ENCODE measurements at regions not wholly inside any gene's neighbourhood (a gene's known extent, or its start where the extent isn't known, plus 50 kb on each side); places are given as distances from the start of the nearest gene placed in this dataset.

GRCh38 chr2:6512589-6512988 is 353.1 kb downstream of the CMPK2 start:
- no peak for DNase-seq (ENCODE audit: low read depth in 2 of 2)

DNA sequence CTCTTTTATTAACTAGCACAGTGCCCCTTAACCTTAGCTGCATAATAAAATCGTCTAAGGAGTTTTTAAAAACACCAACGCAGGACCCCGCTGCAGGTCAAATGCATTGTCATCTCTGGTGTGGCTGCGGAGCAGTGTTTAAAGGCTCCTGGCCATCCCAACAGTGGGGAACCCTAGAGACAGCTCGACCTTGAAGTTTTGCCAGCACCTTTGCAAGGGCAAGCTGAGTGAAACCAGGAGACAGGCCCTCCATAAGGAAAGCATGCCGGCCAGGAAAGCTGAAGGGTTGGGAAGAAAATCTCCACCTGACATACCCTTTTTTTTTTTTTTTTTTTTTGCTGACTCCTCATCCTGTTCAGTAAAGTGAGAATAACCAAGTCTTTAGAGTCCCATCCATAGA is 349.0 kb downstream of the CMPK2 start:
- DNase-seq (ENCODE audit: low read depth in 2 of 2) = no peak

DNA sequence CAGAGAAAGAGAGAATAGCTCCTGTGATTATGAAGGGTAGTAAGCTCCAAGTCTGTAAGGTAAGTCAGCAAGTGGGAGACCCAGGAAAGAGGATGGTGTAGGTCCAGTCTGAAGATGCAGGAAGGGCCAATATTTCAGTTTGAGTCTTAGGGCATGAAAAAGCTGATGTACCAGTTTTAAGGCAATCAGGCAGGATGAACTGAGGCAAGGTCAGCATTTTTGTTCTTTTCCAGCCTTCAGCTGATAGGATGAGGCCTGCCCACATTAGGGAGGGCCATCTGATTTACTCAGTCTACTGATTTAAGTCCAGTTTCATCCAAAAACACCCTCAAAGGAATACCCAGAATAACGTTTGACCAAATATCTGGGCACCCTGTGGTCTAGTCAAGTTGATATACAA is 347.3 kb downstream of the CMPK2 start:
- no peak for DNase-seq (ENCODE audit: low read depth in 2 of 2)

DNA sequence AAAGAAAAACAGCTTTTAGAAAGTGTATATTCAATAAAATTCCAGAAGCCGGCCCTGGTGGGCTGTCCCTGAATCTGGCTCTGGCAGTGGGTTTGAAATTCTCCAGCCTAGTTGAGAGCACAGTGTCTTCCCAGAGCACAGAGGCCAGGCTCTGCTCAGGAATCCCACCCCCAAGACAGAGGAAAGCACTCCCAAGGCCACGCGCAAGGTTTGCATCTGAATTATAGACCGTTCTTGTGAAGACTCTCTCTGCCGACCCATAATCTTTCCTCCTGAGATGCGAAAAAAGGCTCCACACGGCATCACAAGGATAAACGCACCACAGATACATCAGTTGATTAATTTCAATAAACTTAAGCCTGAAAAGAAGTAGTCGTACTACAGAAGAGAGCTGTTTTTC is 342.2 kb downstream of the CMPK2 start:
- DNase-seq (ENCODE audit: low read depth in 2 of 2) = no peak

GRCh38 chr2:6524691-6525474 is 340.8 kb downstream of the CMPK2 start:
- no peak for DNase-seq (ENCODE audit: low read depth in 2 of 2)

DNA sequence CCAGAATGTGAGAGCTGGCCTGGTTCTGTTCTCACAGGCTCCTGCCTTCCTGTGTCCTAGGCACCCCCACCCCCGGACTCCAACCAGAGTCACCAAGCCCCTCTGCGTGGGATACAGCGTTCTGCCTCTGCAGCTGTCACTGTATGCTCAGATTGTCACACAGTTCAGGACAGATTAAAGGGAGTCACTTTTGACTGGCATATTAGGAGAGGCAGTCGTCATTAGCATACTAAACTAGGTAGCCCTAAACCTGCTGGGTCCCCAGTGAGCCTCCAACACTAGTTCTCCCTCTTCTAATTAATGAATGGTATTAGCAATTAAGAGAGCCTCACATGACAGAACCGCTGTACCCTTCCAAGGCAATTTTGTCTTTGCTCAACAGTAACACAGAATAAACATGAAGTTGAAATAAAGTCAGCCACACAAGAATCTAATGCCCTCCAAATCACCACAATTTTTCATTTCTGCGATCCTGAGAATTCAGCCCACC is 340.2 kb downstream of the CMPK2 start:
- DNase-seq (ENCODE audit: low read depth in 2 of 2) = no peak

GRCh38 chr2:6526093-6526824 is 339.4 kb downstream of the CMPK2 start:
- DNase-seq (ENCODE audit: low read depth in 2 of 2) = no peak

DNA sequence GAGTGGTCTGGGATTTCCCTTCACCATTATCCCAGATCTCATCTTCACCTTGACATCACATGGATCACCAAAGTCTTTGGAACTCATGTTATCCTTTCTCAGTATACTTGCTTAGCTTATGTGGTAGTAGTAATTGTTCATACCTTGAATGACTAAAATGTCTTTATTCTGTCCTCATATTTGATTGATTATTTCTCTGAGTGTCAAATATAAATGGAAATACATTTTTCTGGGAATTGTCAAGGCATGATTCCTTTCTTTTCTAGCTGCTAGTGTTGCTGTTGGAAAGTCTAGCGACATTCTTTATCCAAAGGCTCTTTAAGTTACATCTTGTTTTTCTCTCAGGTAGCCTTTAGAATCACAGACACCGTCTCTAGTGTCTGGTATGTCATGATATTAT is 334.4 kb downstream of the CMPK2 start:
- DNase-seq (ENCODE audit: low read depth in 2 of 2) = no peak

GRCh38 chr2:6535572-6535971 is 330.1 kb downstream of the CMPK2 start:
- no peak for DNase-seq (ENCODE audit: low read depth in 2 of 2)

GRCh38 chr2:6538607-6539006 is 327.1 kb downstream of the CMPK2 start:
- no peak for DNase-seq (ENCODE audit: low read depth in 2 of 2)

- DNase-seq (ENCODE audit: low read depth in 2 of 2) = no peak
Measured at GRCh38 chr2:6545336-6545735, 320.4 kb downstream of the CMPK2 start.

- no peak for DNase-seq (ENCODE audit: low read depth in 2 of 2)
Measured at GRCh38 chr2:6545795-6546194, 319.9 kb downstream of the CMPK2 start.

GRCh38 chr2:6554466-6554865 is 311.2 kb downstream of the CMPK2 start:
- DNase-seq (ENCODE audit: low read depth in 2 of 2) = no peak

DNA sequence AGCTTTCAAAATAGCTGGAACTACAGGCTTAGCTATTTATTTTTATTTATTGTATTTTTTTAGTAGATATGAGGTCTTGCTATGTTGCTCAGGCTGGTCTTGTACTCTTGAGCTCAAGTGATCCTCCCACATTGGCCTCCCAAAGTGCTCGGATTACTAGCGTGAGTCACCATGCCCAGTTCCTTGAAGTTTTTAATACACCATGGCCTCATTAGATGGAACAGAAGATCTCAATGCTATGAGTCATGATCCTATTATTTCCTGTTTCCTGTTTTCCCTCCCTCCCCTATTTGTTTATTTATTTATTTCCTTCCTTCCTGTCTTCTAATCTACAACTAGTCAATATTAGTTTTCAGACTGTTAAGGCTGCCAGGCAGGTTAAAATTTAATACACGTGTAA is 309.0 kb downstream of the CMPK2 start:
- no peak for DNase-seq (ENCODE audit: low read depth in 2 of 2)

GRCh38 chr2:6557737-6558136 is 308.0 kb downstream of the CMPK2 start:
- no peak for DNase-seq (ENCODE audit: low read depth in 2 of 2)

- DNase-seq (ENCODE audit: low read depth in 2 of 2) = no peak
Measured at GRCh38 chr2:6562771-6563170, 302.9 kb downstream of the CMPK2 start.

DNA sequence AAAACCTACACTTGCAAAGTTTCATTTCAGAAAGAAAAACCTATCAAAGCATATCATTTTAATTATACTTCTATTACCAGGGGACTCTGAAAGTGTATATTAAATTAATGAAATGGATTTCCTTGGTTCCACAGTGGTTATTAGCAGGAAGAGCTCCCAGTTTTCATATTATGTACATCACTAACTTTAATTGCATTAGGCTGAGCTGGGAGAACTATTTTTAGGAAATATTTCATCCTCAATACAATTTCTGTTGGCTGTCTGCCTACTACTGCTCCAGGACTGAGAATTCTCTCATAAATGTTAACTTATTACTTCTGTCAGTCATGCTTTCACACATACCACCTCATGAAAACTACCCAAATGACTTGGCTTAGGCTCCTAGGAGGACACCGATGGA is 301.4 kb downstream of the CMPK2 start:
- DNase-seq (ENCODE audit: low read depth in 2 of 2) = no peak

GRCh38 chr2:6574121-6574520 is 291.6 kb downstream of the CMPK2 start:
- DNase-seq (ENCODE audit: low read depth in 2 of 2) = no peak

DNA sequence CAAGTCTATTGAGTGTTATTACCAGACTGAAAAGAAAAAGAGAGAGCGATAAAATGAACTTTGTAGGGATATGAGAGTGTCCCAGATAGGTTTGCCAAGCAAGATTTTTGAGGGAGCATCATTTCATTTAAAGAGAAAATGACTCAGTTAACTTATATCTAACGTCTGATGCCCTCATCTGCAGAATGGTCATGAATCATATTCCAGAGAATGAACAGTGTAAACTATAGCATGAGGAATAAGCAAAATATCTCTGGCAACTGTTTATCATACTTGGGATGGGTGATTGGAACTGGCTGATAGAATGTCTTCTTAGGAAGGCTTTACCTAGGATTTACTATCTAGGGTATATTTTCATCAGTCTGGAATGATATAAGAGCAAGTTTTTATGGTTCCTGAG is 289.4 kb downstream of the CMPK2 start:
- DNase-seq (ENCODE audit: low read depth in 2 of 2) = no peak

- no peak for DNase-seq (ENCODE audit: low read depth in 2 of 2)
Measured at GRCh38 chr2:6577960-6578359, 287.7 kb downstream of the CMPK2 start.

- no peak for DNase-seq (ENCODE audit: low read depth in 2 of 2)
Measured at GRCh38 chr2:6578416-6578815, 287.3 kb downstream of the CMPK2 start.

GRCh38 chr2:6579281-6579680 is 286.4 kb downstream of the CMPK2 start:
- no peak for DNase-seq (ENCODE audit: low read depth in 2 of 2)

- no peak for DNase-seq (ENCODE audit: low read depth in 2 of 2)
Measured at GRCh38 chr2:6580982-6581381, 284.7 kb downstream of the CMPK2 start.
